ENCODE measurements at regions not wholly inside any gene's neighbourhood (a gene's known extent, or its start where the extent isn't known, plus 50 kb on each side); places are given as distances from the start of the nearest gene placed in this dataset.

- TF ChIP-seq CTCF (IDR thresholded peaks at IDR 0.05; ENCODE audit: poor library complexity, severe bottlenecking) (no peak), EZH2 (IDR thresholded peaks at IDR 0.05; ENCODE audit: borderline replicate concordance, insufficient read depth, low read length, poor library complexity, severe bottlenecking) (no peak), POLR2AphosphoS5 (IDR thresholded peaks at IDR 0.05) (no peak), EP300 (conservative IDR thresholded peaks at IDR 0.05; ENCODE audit: poor library complexity, severe bottlenecking) (no peak), SMC3 (conservative IDR thresholded peaks at IDR 0.05; ENCODE audit: poor library complexity) (no peak), REST (IDR thresholded peaks at IDR 0.05; ENCODE audit: borderline replicate concordance) (no peak), RAD21 (conservative IDR thresholded peaks at IDR 0.05) (no peak), MXI1 (conservative IDR thresholded peaks at IDR 0.05; ENCODE audit: poor library complexity, severe bottlenecking) (no peak), TAF1 (IDR thresholded peaks at IDR 0.05; ENCODE audit: low read depth) (no peak)
Observed at GRCh38 chr7:10696064-10696463, 277.6 kb upstream of the PHF14 start.

Data from neural cell (in vitro differentiated cells).